K562 (cell line): ENCODE measurements at regions not wholly inside any gene's neighbourhood (a gene's known extent, or its start where the extent isn't known, plus 50 kb on each side); places are given as distances from the start of the nearest gene placed in this dataset.

ENCODE experiments used
- ATAC-seq: fragments of 200-7000 bp; cut with Tn5 transposase; 3 replicates; pipeline ENCODE4 v1.9.1; 2020; ENCODE audit warnings: moderate library complexity
- BruUV-seq: library from RNA; stranded (reverse); fragments of 400-500 nt; replicated peaks from 2 replicates; lab custom pipeline; 2021; lab: Mats Ljungman, UMichigan
- CTCF ChIA-PET: fragments of 300-600 bp; formaldehyde crosslinking; extraction: SDS; loops from one replicate; lab custom pipeline; 2021; ENCODE audit warnings: low intra/inter-chr PET ratio; lab: Yijun Ruan, JAX
- POLR2A ChIA-PET: fragments of 300-600, 350-650 bp; sonication (Branson Sonifier 250); formaldehyde crosslinking; extraction: SDS; loops from one replicate; lab custom pipeline; 2021; ENCODE audit warnings: antibody characterized with exemption, inconsistent platforms; lab: Yijun Ruan, JAX
- DNase-seq, 4 experiments: peaks; one replicate each; pipeline versions ENCODE4 v3.0.0 to v3.0.0-alpha.2; 2011 to 2018; ENCODE audit warnings: low spot score in 3 of 4, mixed read lengths in 3 of 4; ENCODE audit errors: extremely low read depth in 1 of 4
- FAIRE-seq: peaks from 2 replicates; lab custom pipeline; 2011; peaks lifted over from hg19 to GRCh38; lab: Jason Lieb, UNC
- H2AFZ ChIP-seq: 2 replicates; pipeline ENCODE4 v1.6.0; 2011; ENCODE audit warnings: low read depth, low read length, control low read depth, inconsistent platforms
- H3K27ac ChIP-seq: fragments of 200-600 bp; 3 replicates; pipeline ENCODE4 v1.8.0; 2011; ENCODE audit warnings: low read depth, mild to moderate bottlenecking, control low read depth, inconsistent platforms, low read length, moderate library complexity, mixed read lengths; ENCODE audit errors: extremely low read depth
- H3K27me3 ChIP-seq, 2 experiments: fragments of 300-600 bp in 1 of 2; 2 replicates in 1 of 2; 3 replicates in 1 of 2; pipeline versions ENCODE4 v1.6.0 to v1.8.0; 2011; ENCODE audit warnings: inconsistent platforms in 2 of 2, low read length in 2 of 2, mild to moderate bottlenecking in 1 of 2, mixed read lengths in 1 of 2, moderate library complexity in 1 of 2; ENCODE audit not compliant: control insufficient read depth in 2 of 2, insufficient read depth in 2 of 2
- H3K36me3 ChIP-seq: fragments of 300-600 bp; 3 replicates; pipeline ENCODE4 v1.8.0; 2011; ENCODE audit warnings: mild to moderate bottlenecking, low read length, inconsistent platforms; ENCODE audit not compliant: control insufficient read depth, insufficient read depth
- H3K4me1 ChIP-seq, 2 experiments: fragments of 200-600 bp in 1 of 2; replicated peaks in 1 of 2; 2 replicates in 1 of 2; 3 replicates in 1 of 2; pipeline versions ENCODE4 v1.5.1 to v1.8.0; 2011; ENCODE audit warnings: inconsistent platforms in 2 of 2, low read length in 2 of 2, mild to moderate bottlenecking in 1 of 2, mixed read lengths in 1 of 2, moderate library complexity in 1 of 2; ENCODE audit not compliant: control insufficient read depth in 2 of 2, insufficient read depth in 2 of 2
- H3K4me2 ChIP-seq: 2 replicates; pipeline ENCODE4 v1.6.1; 2011; ENCODE audit warnings: low read length, control low read depth, inconsistent platforms, mixed read lengths; ENCODE audit not compliant: insufficient read depth
- H3K4me3 ChIP-seq: fragments of 200-600 bp; sonication (generic), shearing (Covaris generic); 2 replicates; pipeline ENCODE4 v1.5.1; 2016; ENCODE audit warnings: control low read depth, inconsistent platforms
- H3K79me2 ChIP-seq: fragments of 200-600 bp; 3 replicates; pipeline ENCODE4 v1.8.0; 2011; ENCODE audit warnings: low read length, inconsistent platforms; ENCODE audit not compliant: control insufficient read depth, insufficient read depth
- H3K9ac ChIP-seq, 2 experiments: 2 replicates each; pipeline versions ENCODE4 v1.6.0 to v1.6.1; 2011; ENCODE audit warnings: low read depth in 2 of 2, low read length in 2 of 2, control low read depth in 1 of 2, inconsistent platforms in 1 of 2, mild to moderate bottlenecking in 1 of 2, mixed read lengths in 1 of 2; ENCODE audit not compliant: insufficient read depth in 1 of 2
- H3K9me1 ChIP-seq: one replicate; pipeline ENCODE4 v1.6.0; 2011; ENCODE audit warnings: inconsistent platforms, mild to moderate bottlenecking, low read length, moderate library complexity; ENCODE audit not compliant: control insufficient read depth, insufficient read depth
- H3K9me3 ChIP-seq: replicated peaks from 2 replicates; pipeline ENCODE4 v1.5.1; 2011; ENCODE audit warnings: low read depth, low read length, inconsistent platforms; ENCODE audit not compliant: control insufficient read depth, insufficient read depth
- H4K20me1 ChIP-seq: replicated peaks from 2 replicates; pipeline ENCODE4 v1.6.1; 2011; ENCODE audit warnings: low read length, inconsistent platforms, mixed read lengths; ENCODE audit not compliant: control insufficient read depth, insufficient read depth
- CREM ChIP-seq: IDR thresholded peaks from 2 replicates; pipeline ENCODE4 v1.6.1; 2014; ENCODE audit warnings: antibody characterized with exemption, low read depth
- MBD2 ChIP-seq: sonication (generic); IDR thresholded peaks from 2 replicates; pipeline ENCODE4 v1.6.1; 2016; ENCODE audit warnings: low read depth, borderline replicate concordance
- MTA3 ChIP-seq: fragments of 450-650 bp; formaldehyde crosslinking; IDR thresholded peaks from 2 replicates; pipeline ENCODE4 v1.6.1; 2017; ENCODE audit warnings: mild to moderate bottlenecking, borderline replicate concordance
- PREB ChIP-seq: sonication (generic); formaldehyde crosslinking; IDR thresholded peaks from 2 replicates; pipeline ENCODE4 v1.8.1; 2023; ENCODE audit warnings: mild to moderate bottlenecking, missing genetic modification reagents
- ZNF184 ChIP-seq: sonication (generic); formaldehyde crosslinking; IDR thresholded peaks from 2 replicates; pipeline ENCODE4 v1.5.0; 2020; ENCODE audit warnings: missing genetic modification reagents
- ZNF197 ChIP-seq: fragments of 200-800 bp; sonication (Bioruptor generic); IDR thresholded peaks from 2 replicates; pipeline ENCODE4 v1.6.1; 2016; ENCODE audit warnings: low read depth, missing genetic modification characterization, missing compliant biosample characterization
- ZNF280A ChIP-seq: fragments of 450-650 bp; IDR thresholded peaks from 2 replicates; pipeline ENCODE4 v1.6.1; 2018; ENCODE audit warnings: mild to moderate bottlenecking, low read depth; ENCODE audit not compliant: partially characterized antibody
- WGBS: fragments of 100-300 bp; shearing (Covaris generic); methylation state at CpG from one replicate; pipeline ENCODE4 v1.1.6; 2016; ENCODE audit warnings: low coverage, mixed read lengths; ENCODE audit not compliant: insufficient coverage; ENCODE audit errors: missing lambda C conversion rate; 5-methylcytosine and 5-hydroxymethylcytosine counted together
- in situ Hi-C: fragments of 300-500 bp; cut with MboI; formaldehyde crosslinking; loops from 4 replicates; pipeline ENCODE4 v1.15.0; 2018; ENCODE audit warnings: inconsistent platforms, mixed read lengths
- intact Hi-C: fragments of 100-400 bp; cut with micrococcal nuclease; formaldehyde crosslinking; loops from 2 replicates; pipeline ENCODE4 v1.14.2; 2022
- TF ChIP-seq, protein P1 (sequence below), 2 experiments: fragments of 200-800 bp in 1 of 2; sonication (Bioruptor generic) in 1 of 2; sonication (generic) in 1 of 2; formaldehyde crosslinking in 1 of 2; IDR thresholded peaks in 1 of 2; conservative IDR thresholded peaks in 1 of 2; 2 replicates each; pipeline versions ENCODE4 v1.5.0 to v1.6.1; 2016 to 2020; ENCODE audit warnings: missing compliant biosample characterization in 1 of 2, missing genetic modification characterization in 1 of 2, missing genetic modification reagents in 1 of 2
- TF ChIP-seq, protein P2 (sequence below): sonication (generic); formaldehyde crosslinking; IDR thresholded peaks from 2 replicates; pipeline ENCODE4 v1.8.0; 2023; ENCODE audit warnings: missing genetic modification reagents, mild to moderate bottlenecking, borderline replicate concordance
- TF ChIP-seq, protein P3 (sequence below): sonication (generic); formaldehyde crosslinking; IDR thresholded peaks from 2 replicates; pipeline ENCODE4 v1.8.1; 2023; ENCODE audit warnings: mild to moderate bottlenecking, missing genetic modification reagents, moderate library complexity

DNA sequence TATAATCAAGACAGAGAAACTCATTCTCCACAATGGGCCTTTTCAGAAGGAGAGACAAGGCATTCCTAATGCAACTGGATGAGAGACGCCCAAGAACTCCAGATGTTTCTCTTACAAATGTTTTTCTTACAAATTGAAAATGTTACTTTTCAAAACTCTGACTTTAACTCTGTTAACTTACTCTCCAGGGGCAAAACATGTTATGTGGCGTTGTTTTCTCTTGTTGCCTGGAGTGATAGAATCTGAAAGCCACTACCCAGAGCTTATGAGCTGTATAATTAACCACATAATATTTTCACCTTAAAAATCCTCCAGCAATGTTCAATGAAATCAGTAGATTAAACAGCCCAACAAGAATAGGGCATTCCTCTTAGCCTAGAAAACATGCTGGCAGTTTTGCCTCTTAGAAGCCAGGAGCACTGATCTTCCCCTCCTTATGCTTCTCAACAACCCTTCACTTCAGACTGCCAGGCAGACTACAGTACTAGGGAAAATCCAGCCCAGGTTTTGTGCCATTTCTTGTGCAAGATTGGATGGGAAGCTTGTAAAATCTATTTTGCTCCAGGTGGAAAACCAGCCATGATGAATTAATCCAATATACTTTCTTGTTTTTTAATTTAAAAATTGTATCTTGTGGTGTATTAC is 186.7 kb upstream of the GADL1 start:
- ChIA-PET POLR2A (no interaction called here), CTCF (no interaction called here)
- Histone ChIP-seq H3K4me2 (no peak overlapping the region), H2AFZ (no peak overlapping the region), H3K9me3 (no peaks in the 10 kb centered on the region), H3K36me3 (no peaks in the 10 kb centered on the region), H3K9ac (no peak overlapping the region), H3K79me2 (no peaks in the 10 kb centered on the region), H3K4me1 (no peaks in the 10 kb centered on the region; a peak in 1 of 5 replicates), H3K27ac (no peak overlapping the region), H3K27me3 (no peaks in the 10 kb centered on the region), H3K9me1 (no peaks in the 10 kb centered on the region), H3K4me3 (no peak overlapping the region), H4K20me1 (no peaks in the 10 kb centered on the region)
- in situ Hi-C loops (no loop called here), intact Hi-C loops (no loop called here)
- no peak for FAIRE-seq
- no TSS peak for BruUV-seq
- ATAC-seq = no peak
- WGBS = 15% methylated on average over 2 of the region's 2 CpGs
- DNase-seq = no peak
- no peak for TF ChIP-seq ZNF280A
- no peak for TF ChIP-seq MBD2
- TF ChIP-seq, protein P1, sequence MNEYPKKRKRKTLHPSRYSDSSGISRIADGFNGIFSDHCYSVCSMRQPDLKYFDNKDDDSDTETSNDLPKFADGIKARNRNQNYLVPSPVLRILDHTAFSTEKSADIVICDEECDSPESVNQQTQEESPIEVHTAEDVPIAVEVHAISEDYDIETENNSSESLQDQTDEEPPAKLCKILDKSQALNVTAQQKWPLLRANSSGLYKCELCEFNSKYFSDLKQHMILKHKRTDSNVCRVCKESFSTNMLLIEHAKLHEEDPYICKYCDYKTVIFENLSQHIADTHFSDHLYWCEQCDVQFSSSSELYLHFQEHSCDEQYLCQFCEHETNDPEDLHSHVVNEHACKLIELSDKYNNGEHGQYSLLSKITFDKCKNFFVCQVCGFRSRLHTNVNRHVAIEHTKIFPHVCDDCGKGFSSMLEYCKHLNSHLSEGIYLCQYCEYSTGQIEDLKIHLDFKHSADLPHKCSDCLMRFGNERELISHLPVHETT (CRISPR knock-in tag; conservative IDR thresholded peaks at IDR 0.05 in 1 of 2, IDR thresholded peaks at IDR 0.05 in 1 of 2) = no peak
- no peak for TF ChIP-seq ZNF184
- TF ChIP-seq, protein P2, sequence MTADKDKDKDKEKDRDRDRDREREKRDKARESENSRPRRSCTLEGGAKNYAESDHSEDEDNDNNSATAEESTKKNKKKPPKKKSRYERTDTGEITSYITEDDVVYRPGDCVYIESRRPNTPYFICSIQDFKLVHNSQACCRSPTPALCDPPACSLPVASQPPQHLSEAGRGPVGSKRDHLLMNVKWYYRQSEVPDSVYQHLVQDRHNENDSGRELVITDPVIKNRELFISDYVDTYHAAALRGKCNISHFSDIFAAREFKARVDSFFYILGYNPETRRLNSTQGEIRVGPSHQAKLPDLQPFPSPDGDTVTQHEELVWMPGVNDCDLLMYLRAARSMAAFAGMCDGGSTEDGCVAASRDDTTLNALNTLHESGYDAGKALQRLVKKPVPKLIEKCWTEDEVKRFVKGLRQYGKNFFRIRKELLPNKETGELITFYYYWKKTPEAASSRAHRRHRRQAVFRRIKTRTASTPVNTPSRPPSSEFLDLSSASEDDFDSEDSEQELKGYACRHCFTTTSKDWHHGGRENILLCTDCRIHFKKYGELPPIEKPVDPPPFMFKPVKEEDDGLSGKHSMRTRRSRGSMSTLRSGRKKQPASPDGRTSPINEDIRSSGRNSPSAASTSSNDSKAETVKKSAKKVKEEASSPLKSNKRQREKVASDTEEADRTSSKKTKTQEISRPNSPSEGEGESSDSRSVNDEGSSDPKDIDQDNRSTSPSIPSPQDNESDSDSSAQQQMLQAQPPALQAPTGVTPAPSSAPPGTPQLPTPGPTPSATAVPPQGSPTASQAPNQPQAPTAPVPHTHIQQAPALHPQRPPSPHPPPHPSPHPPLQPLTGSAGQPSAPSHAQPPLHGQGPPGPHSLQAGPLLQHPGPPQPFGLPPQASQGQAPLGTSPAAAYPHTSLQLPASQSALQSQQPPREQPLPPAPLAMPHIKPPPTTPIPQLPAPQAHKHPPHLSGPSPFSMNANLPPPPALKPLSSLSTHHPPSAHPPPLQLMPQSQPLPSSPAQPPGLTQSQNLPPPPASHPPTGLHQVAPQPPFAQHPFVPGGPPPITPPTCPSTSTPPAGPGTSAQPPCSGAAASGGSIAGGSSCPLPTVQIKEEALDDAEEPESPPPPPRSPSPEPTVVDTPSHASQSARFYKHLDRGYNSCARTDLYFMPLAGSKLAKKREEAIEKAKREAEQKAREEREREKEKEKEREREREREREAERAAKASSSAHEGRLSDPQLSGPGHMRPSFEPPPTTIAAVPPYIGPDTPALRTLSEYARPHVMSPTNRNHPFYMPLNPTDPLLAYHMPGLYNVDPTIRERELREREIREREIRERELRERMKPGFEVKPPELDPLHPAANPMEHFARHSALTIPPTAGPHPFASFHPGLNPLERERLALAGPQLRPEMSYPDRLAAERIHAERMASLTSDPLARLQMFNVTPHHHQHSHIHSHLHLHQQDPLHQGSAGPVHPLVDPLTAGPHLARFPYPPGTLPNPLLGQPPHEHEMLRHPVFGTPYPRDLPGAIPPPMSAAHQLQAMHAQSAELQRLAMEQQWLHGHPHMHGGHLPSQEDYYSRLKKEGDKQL (CRISPR knock-in tag) = no peak
- no peak for TF ChIP-seq MTA3
- no peak for TF ChIP-seq CREM
- no peak for TF ChIP-seq ZNF197 (CRISPR knock-in tag)
- TF ChIP-seq PREB (CRISPR knock-in tag) = no peak
- TF ChIP-seq, protein P3, sequence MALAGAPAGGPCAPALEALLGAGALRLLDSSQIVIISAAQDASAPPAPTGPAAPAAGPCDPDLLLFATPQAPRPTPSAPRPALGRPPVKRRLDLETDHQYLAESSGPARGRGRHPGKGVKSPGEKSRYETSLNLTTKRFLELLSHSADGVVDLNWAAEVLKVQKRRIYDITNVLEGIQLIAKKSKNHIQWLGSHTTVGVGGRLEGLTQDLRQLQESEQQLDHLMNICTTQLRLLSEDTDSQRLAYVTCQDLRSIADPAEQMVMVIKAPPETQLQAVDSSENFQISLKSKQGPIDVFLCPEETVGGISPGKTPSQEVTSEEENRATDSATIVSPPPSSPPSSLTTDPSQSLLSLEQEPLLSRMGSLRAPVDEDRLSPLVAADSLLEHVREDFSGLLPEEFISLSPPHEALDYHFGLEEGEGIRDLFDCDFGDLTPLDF (CRISPR knock-in tag) = no peak
